B cell (primary cell): ENCODE measurements at regions not wholly inside any gene's neighbourhood (a gene's known extent, or its start where the extent isn't known, plus 50 kb on each side); places are given as distances from the start of the nearest gene placed in this dataset.

Experiments
- ATAC-seq: fragments of 200-7000 bp; cut with Tn5 transposase; one replicate; pipeline ENCODE4 v1.10.0; 2021; ENCODE audit warnings: low read depth, mild to moderate bottlenecking, moderate number of reproducible peaks, moderate library complexity
- CTCF ChIA-PET: fragments of 350-600 bp; sonication (Branson Sonifier 250); formaldehyde crosslinking; loops from one replicate; lab custom pipeline; 2021; ENCODE audit warnings: antibody characterized with exemption, inconsistent platforms; lab: Charles Lee
- POLR2A ChIA-PET: fragments of 350-600 bp; sonication (Branson Sonifier 250); formaldehyde crosslinking; loops from one replicate; lab custom pipeline; 2021; ENCODE audit warnings: antibody characterized with exemption; lab: Charles Lee
- DNase-seq: peaks from one replicate; pipeline ENCODE4 v3.0.0; 2013
- H2AFZ ChIP-seq: 2 replicates; pipeline ENCODE4 v1.6.1; 2012; ENCODE audit warnings: mild to moderate bottlenecking, low read depth, low read length; ENCODE audit not compliant: insufficient read depth, poor library complexity, severe bottlenecking
- H3K27ac ChIP-seq, 2 donors: 1 replicate in 1 of 2; 2 replicates in 1 of 2; pipeline ENCODE4 v1.5.1; 2012 to 2013; ENCODE audit warnings: low read length in 2 of 2, mild to moderate bottlenecking in 2 of 2, moderate library complexity in 1 of 2
- H3K27me3 ChIP-seq, 4 experiments: fragments of 200-600 bp in 1 of 4; sonication (generic) in 1 of 4; replicated peaks in 1 of 4; 1 replicate in 2 of 4; 2 replicates in 2 of 4; pipeline versions ENCODE4 v1.6.1 to v1.7.0; 2013 to 2016; ENCODE audit warnings: low read length in 3 of 4, mild to moderate bottlenecking in 2 of 4, mixed read lengths in 1 of 4, moderate library complexity in 1 of 4; ENCODE audit not compliant: insufficient read depth in 4 of 4, control insufficient read depth in 3 of 4; ENCODE audit errors: control extremely low read depth in 1 of 4
- H3K36me3 ChIP-seq, 2 experiments: replicated peaks in 1 of 2; 1 replicate in 1 of 2; 2 replicates in 1 of 2; pipeline versions ENCODE4 v1.6.1 to v1.7.1; 2013; ENCODE audit warnings: low read length in 1 of 2; ENCODE audit not compliant: insufficient read depth in 2 of 2, control insufficient read depth in 1 of 2; ENCODE audit errors: control extremely low read depth in 1 of 2, extremely low read depth in 1 of 2
- H3K4me1 ChIP-seq, 2 donors: fragments of 200-600 bp in 1 of 2; sonication (generic) in 1 of 2; 1 replicate in 1 of 2; 2 replicates in 1 of 2; pipeline versions ENCODE4 v1.5.1 to v1.6.1; 2013 to 2017; ENCODE audit warnings: low read length in 2 of 2; ENCODE audit not compliant: control insufficient read depth in 2 of 2, insufficient read depth in 2 of 2
- H3K4me2 ChIP-seq: replicated peaks from 2 replicates; pipeline ENCODE3; 2012; ENCODE audit warnings: mild to moderate bottlenecking, low read depth, low read length; ENCODE audit not compliant: poor library complexity, severe bottlenecking
- H3K4me3 ChIP-seq, 5 experiments: fragments of 200-600 bp in 1 of 5; sonication (generic) in 1 of 5; 1 replicate in 3 of 5; 2 replicates in 2 of 5; pipeline versions ENCODE4 v1.5.1 to v1.7.0; 2011 to 2016; ENCODE audit warnings: low read length in 4 of 5, mild to moderate bottlenecking in 4 of 5, low read depth in 2 of 5, control low read depth in 1 of 5, moderate library complexity in 1 of 5; ENCODE audit not compliant: insufficient read depth in 1 of 5; ENCODE audit errors: control extremely low read depth in 1 of 5, extremely low read depth in 1 of 5
- H3K79me2 ChIP-seq: fragments of 200-600 bp; sonication (generic); one replicate; pipeline ENCODE4 v1.6.0; 2016; ENCODE audit warnings: low read length; ENCODE audit not compliant: control insufficient read depth, insufficient read depth
- H3K9ac ChIP-seq: fragments of 200-600 bp; sonication (generic); 2 replicates; pipeline ENCODE4 v1.6.1; 2017; ENCODE audit warnings: mild to moderate bottlenecking, low read length, moderate library complexity
- H3K9me3 ChIP-seq, 3 donors: one replicate each; pipeline versions ENCODE4 v1.6.1 to v1.7.1; 2013; ENCODE audit warnings: low read length in 2 of 3; ENCODE audit not compliant: control insufficient read depth in 2 of 3, insufficient read depth in 1 of 3; ENCODE audit errors: control extremely low read depth in 1 of 3
- H4K20me1 ChIP-seq: 2 replicates; pipeline ENCODE4 v1.6.0; 2012; ENCODE audit warnings: mild to moderate bottlenecking, low read length; ENCODE audit not compliant: insufficient read depth, control insufficient read depth, poor library complexity, severe bottlenecking
- H3K27ac Mint-ChIP-seq: one replicate; pipeline ENCODE4 v1.8.0; 2021; ENCODE audit warnings: mixed read lengths
- H3K27me3 Mint-ChIP-seq: one replicate; pipeline ENCODE4 v1.8.0; 2021; ENCODE audit warnings: mixed read lengths
- H3K4me1 Mint-ChIP-seq: one replicate; pipeline ENCODE4 v1.8.0; 2021; ENCODE audit warnings: mixed read lengths
- H3K4me3 Mint-ChIP-seq: one replicate; pipeline ENCODE4 v1.8.0; 2021; ENCODE audit warnings: mixed read lengths
- H3K9me3 Mint-ChIP-seq: one replicate; pipeline ENCODE4 v1.8.0; 2022; ENCODE audit warnings: mixed read lengths; ENCODE audit not compliant: insufficient read depth
- CTCF ChIP-seq: fragments of 200-600 bp; IDR thresholded peaks from one replicate; pipeline ENCODE4 v1.8.0; 2022; ENCODE audit warnings: antibody characterized with exemption, mild to moderate bottlenecking
- EZH2 ChIP-seq: IDR thresholded peaks from 2 replicates; pipeline ENCODE4 v1.6.1; 2012; ENCODE audit warnings: borderline replicate concordance, low read depth, mild to moderate bottlenecking, moderate library complexity, low read length; ENCODE audit not compliant: insufficient read depth, poor library complexity, severe bottlenecking
- WGBS: methylation state at CpG from one replicate; pipeline ENCODE4 v1.1.5; 2013; ENCODE audit warnings: missing lambda C conversion rate; ENCODE audit not compliant: insufficient coverage; 5-methylcytosine and 5-hydroxymethylcytosine counted together
- intact Hi-C: fragments of 100-400 bp; cut with micrococcal nuclease; formaldehyde crosslinking; loops from one replicate; pipeline ENCODE4 v1.10.0; 2022

GRCh38 chr20:11080010-11080409, 406.2 kb upstream of the JAG1 start:
- ChIA-PET CTCF (no interaction called here), POLR2A (no interaction called here)
- H3K9ac ChIP-seq: no peak overlapping the region
- no peak overlapping the region for H2AFZ ChIP-seq
- ATAC-seq (no peak), DNase-seq (no peak)
- H3K4me3 ChIP-seq: no peak overlapping the region
- no peaks in the 10 kb centered on the region for H3K27me3 ChIP-seq
- H4K20me1 ChIP-seq: no peaks in the 10 kb centered on the region
- Mint-ChIP-seq H3K4me3 (no peak overlapping the region), H3K9me3 (peaks cover 6% of the 10 kb centered on the region), H3K4me1 (no peaks in the 10 kb centered on the region), H3K27ac (no peak overlapping the region), H3K27me3 (no peaks in the 10 kb centered on the region)
- H3K4me2 ChIP-seq: no peak overlapping the region
- H3K9me3 ChIP-seq: peaks cover 0 to 6% (median 0%) of the 10 kb centered on the region in 3 donors
- H3K4me1 ChIP-seq: no peaks in the 10 kb centered on the region
- no peaks in the 10 kb centered on the region for H3K36me3 ChIP-seq
- intact Hi-C loops: no loop called here
- TF ChIP-seq EZH2: no peak
- TF ChIP-seq CTCF: no peak
- H3K79me2 ChIP-seq: no peaks in the 10 kb centered on the region
- H3K27ac ChIP-seq: no peak overlapping the region
- WGBS: 100% methylated on average over 1 of the region's 3 CpGs

- no peak overlapping the region for H3K27ac Mint-ChIP-seq
- Histone ChIP-seq H3K4me1 (no peaks in the 10 kb centered on the region), H3K27me3 (no peaks in the 10 kb centered on the region), H3K36me3 (no peaks in the 10 kb centered on the region), H3K9ac (no peak overlapping the region), H3K9me3 (peaks cover 0 to 6% (median 0%) of the 10 kb centered on the region in 3 donors), H2AFZ (no peak overlapping the region), H3K79me2 (no peaks in the 10 kb centered on the region), H4K20me1 (no peaks in the 10 kb centered on the region), H3K4me2 (no peak overlapping the region), H3K27ac (no peak overlapping the region), H3K4me3 (no peak overlapping the region)
- CTCF ChIA-PET: no interaction called here
- H3K9me3 Mint-ChIP-seq: peaks cover 6% of the 10 kb centered on the region
- ATAC-seq: no peak
- H3K4me3 Mint-ChIP-seq: no peak overlapping the region
- no peaks in the 10 kb centered on the region for H3K4me1 Mint-ChIP-seq
- no peak for DNase-seq
- intact Hi-C loops: no loop called here
- POLR2A ChIA-PET: no interaction called here
- WGBS: 76% methylated on average over 2 of the region's 8 CpGs
- no peaks in the 10 kb centered on the region for H3K27me3 Mint-ChIP-seq
- TF ChIP-seq EZH2 (no peak), CTCF (no peak)
Measured at GRCh38 chr20:11080781-11081377, 407.1 kb upstream of the JAG1 start.
